Progenitor cell of endocrine pancreas (in vitro differentiated cells): ENCODE measurements at regions not wholly inside any gene's neighbourhood (a gene's known extent, or its start where the extent isn't known, plus 50 kb on each side); places are given as distances from the start of the nearest gene placed in this dataset.
"Not testable (repeated sequence)": the region's sequence is repeated elsewhere in the genome, so short reads cannot be mapped to it uniquely, and the experiment has no call there.

Experiments used
- DNase-seq: peaks from one replicate; pipeline ENCODE4 v3.0.0; 2021; ENCODE audit warnings: low spot score; ENCODE audit not compliant: unreplicated experiment
- H3K27ac Mint-ChIP-seq: 2 replicates; pipeline ENCODE4 v1.8.0; 2021; ENCODE audit warnings: mild to moderate bottlenecking, moderate library complexity, mixed read lengths
- H3K27me3 Mint-ChIP-seq: 2 replicates; pipeline ENCODE4 v1.8.0; 2021; ENCODE audit warnings: mixed read lengths
- H3K36me3 Mint-ChIP-seq: 2 replicates; pipeline ENCODE4 v1.8.0; 2022; ENCODE audit warnings: mixed read lengths; ENCODE audit not compliant: insufficient read depth
- H3K4me1 Mint-ChIP-seq: 2 replicates; pipeline ENCODE4 v1.8.0; 2021; ENCODE audit warnings: low read depth, mixed read lengths
- H3K4me3 Mint-ChIP-seq: 2 replicates; pipeline ENCODE4 v1.8.0; 2021; ENCODE audit warnings: low read depth, mild to moderate bottlenecking, moderate library complexity, mixed read lengths
- H3K9me3 Mint-ChIP-seq: 2 replicates; pipeline ENCODE4 v1.8.0; 2021; ENCODE audit warnings: low read depth, mixed read lengths
- CTCF ChIP-seq: fragments of 200-600 bp; sonication (generic); IDR thresholded peaks from one replicate; pipeline ENCODE4 v1.5.0; 2021; ENCODE audit warnings: antibody characterized with exemption, mild to moderate bottlenecking; ENCODE audit not compliant: unreplicated experiment

GRCh38 chr11:89658767-89659166 lies 51.3 kb upstream of the TRIM77 start:
- not testable (repeated sequence) for H3K36me3 Mint-ChIP-seq, H3K27me3 Mint-ChIP-seq, H3K4me3 Mint-ChIP-seq, H3K27ac Mint-ChIP-seq, H3K4me1 Mint-ChIP-seq, DNase-seq, H3K9me3 Mint-ChIP-seq

- not testable (repeated sequence) for H3K27me3 Mint-ChIP-seq, H3K36me3 Mint-ChIP-seq, H3K9me3 Mint-ChIP-seq, H3K4me3 Mint-ChIP-seq, H3K27ac Mint-ChIP-seq, H3K4me1 Mint-ChIP-seq, DNase-seq
Measured at GRCh38 chr11:89659414-89659813, 50.7 kb upstream of the TRIM77 start.

GRCh38 chr11:89660234-89660633 lies 49.9 kb upstream of the TRIM77 start:
- Mint-ChIP-seq H3K36me3 (no peaks in the 10 kb centered on the region), H3K4me3 (no peak overlapping the region), H3K27ac (no peak overlapping the region), H3K9me3 (no peaks in the 10 kb centered on the region), H3K27me3 (no peaks in the 10 kb centered on the region), H3K4me1 (peaks cover 4% of the 10 kb centered on the region)
- DNase-seq, result no peak
- no peak for TF ChIP-seq CTCF
